Thoracic aorta (tissue), 2 donors: ENCODE measurements at regions not wholly inside any gene's neighbourhood (a gene's known extent, or its start where the extent isn't known, plus 50 kb on each side); places are given as distances from the start of the nearest gene placed in this dataset.

ENCODE experiments used
- ATAC-seq: fragments of 150-250 bp; one replicate; pipeline ENCODE4 v1.8.0; 2017; ENCODE audit warnings: low read depth; ENCODE audit not compliant: insufficient number of reproducible peaks, low FRiP score
- DNase-seq: peaks from one replicate; pipeline ENCODE4 v3.0.0-alpha.2; 2020; ENCODE audit warnings: low spot score
- H3K27ac ChIP-seq, 2 donors: fragments of 200-600 bp; sonication (generic); 1 replicate in 1 of 2; 2 replicates in 1 of 2; pipeline ENCODE4 v1.5.1; 2016; ENCODE audit warnings: mild to moderate bottlenecking in 2 of 2, moderate library complexity in 2 of 2
- H3K27me3 ChIP-seq: fragments of 200-600 bp; sonication (generic); replicated peaks from 2 replicates; pipeline ENCODE4 v1.6.0; 2016; ENCODE audit warnings: mild to moderate bottlenecking; ENCODE audit not compliant: insufficient read depth
- H3K36me3 ChIP-seq: fragments of 200-600 bp; sonication (generic); one replicate; pipeline ENCODE4 v1.5.1; 2016
- H3K4me1 ChIP-seq, 2 donors: fragments of 200-600 bp; sonication (generic); 1 replicate in 1 of 2; 2 replicates in 1 of 2; pipeline versions ENCODE4 v1.5.1 to v1.6.0; 2016; ENCODE audit warnings: low read depth in 2 of 2, mild to moderate bottlenecking in 1 of 2; ENCODE audit not compliant: control insufficient read depth in 1 of 2
- H3K4me3 ChIP-seq: fragments of 200-600 bp; sonication (generic); 2 replicates; pipeline ENCODE4 v1.5.1; 2016; ENCODE audit warnings: mild to moderate bottlenecking
- H3K9me3 ChIP-seq: fragments of 200-600 bp; sonication (generic); 2 replicates; pipeline ENCODE4 v1.5.1; 2016
- TF ChIP-seq, protein P1 (sequence below): fragments of 200-600 bp; sonication (generic); IDR thresholded peaks from one replicate; pipeline ENCODE4 v1.5.1; 2019; ENCODE audit warnings: antibody characterized with exemption

DNA sequence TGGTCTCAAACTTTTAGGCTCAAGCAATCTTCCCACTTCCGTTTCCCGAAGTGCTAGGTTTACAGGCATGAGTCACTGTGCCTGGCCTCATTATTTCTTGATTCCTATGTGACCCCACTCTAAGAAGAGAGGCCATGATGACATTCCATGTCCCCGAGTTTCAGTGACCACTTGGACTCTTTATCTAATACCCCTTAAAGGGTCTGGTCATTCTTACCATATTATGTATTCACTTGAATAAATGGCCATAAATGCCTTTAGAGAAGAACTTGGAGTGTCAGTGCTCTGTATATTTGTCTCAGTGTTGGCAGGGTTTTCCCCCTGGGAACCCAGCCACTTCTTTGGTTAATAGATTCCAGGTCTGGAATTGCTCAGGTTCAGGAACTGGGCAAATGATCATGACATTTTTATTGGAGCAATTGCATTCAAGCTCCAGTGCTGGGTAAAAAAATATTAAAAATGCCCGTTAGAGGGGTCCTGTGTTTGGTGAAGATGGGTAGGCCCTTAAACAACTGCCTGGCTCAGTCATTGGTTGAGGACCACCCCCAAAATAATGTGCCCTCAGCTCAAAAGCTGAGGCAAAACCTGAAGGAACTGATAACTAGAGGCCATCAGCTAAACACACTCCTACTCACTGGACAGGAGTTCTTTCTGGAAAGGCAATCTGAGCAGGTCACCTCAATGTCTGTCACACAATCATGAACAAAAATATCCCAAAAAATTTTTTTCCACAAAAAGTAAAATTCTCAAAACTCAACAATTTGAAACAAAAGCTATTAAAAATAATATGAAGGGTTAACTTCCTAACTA is 186.6 kb upstream of the ZNF608 start:
- ATAC-seq, result no peak
- Histone ChIP-seq H3K36me3 (no peaks in the 10 kb centered on the region), H3K27me3 (no peaks in the 10 kb centered on the region), H3K4me3 (no peak overlapping the region), H3K27ac (peak overlapping the region in 1 of 2 donors; percentile 28), H3K9me3 (no peaks in the 10 kb centered on the region), H3K4me1 (peaks cover 5 to 7% of the 10 kb centered on the region in 2 donors)
- no peak for DNase-seq
- TF ChIP-seq, protein P1, sequence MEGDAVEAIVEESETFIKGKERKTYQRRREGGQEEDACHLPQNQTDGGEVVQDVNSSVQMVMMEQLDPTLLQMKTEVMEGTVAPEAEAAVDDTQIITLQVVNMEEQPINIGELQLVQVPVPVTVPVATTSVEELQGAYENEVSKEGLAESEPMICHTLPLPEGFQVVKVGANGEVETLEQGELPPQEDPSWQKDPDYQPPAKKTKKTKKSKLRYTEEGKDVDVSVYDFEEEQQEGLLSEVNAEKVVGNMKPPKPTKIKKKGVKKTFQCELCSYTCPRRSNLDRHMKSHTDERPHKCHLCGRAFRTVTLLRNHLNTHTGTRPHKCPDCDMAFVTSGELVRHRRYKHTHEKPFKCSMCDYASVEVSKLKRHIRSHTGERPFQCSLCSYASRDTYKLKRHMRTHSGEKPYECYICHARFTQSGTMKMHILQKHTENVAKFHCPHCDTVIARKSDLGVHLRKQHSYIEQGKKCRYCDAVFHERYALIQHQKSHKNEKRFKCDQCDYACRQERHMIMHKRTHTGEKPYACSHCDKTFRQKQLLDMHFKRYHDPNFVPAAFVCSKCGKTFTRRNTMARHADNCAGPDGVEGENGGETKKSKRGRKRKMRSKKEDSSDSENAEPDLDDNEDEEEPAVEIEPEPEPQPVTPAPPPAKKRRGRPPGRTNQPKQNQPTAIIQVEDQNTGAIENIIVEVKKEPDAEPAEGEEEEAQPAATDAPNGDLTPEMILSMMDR, result no peak

DNA sequence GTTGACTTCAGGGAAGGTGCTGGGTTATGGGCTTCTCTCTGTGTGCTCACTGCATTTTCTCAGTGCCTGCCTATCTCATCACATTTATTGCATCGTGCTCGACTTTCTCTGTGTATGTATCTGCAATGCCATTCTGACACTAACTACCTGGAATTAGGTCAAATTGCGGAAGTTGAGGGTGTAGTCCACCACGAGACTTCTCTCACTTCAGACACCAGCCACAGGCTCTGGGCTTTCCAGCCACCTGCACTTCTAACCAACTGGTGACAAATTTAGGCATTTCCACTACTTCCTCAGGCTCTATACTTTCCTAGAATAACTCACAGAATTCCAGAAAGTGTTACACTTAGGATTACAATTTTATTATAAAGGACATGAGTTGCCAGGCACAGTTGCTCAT is 188.6 kb upstream of the ZNF608 start:
- TF ChIP-seq, protein P1, result no peak

DNA sequence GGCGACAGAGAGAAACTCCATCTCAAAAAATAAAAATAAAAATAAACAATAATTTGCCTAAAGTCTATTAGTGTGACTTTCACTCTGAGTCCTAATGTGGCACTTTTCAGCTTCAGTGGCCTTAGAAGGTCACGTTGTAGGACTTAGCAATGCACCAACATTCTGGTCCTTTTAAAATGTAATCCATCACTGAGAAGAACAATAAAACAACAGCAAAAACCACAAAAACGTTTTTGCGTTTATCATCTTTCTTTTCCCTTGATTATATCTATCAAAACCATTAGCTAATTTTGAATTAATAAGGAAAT is 190.1 kb upstream of the ZNF608 start:
- Histone ChIP-seq H3K36me3 (no peaks in the 10 kb centered on the region), H3K4me1 (peaks cover 5 to 7% of the 10 kb centered on the region in 2 donors), H3K4me3 (no peak overlapping the region), H3K27me3 (no peaks in the 10 kb centered on the region), H3K27ac (no peak overlapping the region), H3K9me3 (no peaks in the 10 kb centered on the region)
- ATAC-seq, result no peak
- TF ChIP-seq, protein P1, result no peak
- no peak for DNase-seq

More for the DNA sequence above, 188.6 kb upstream of the ZNF608 start:
- no peak overlapping the region for H3K4me3 ChIP-seq
- H3K4me1 ChIP-seq, result peaks cover 5 to 7% of the 10 kb centered on the region in 2 donors
- ATAC-seq (no peak), DNase-seq (no peak)
- no peaks in the 10 kb centered on the region for H3K27me3 ChIP-seq
- H3K36me3 ChIP-seq, result no peaks in the 10 kb centered on the region
- H3K9me3 ChIP-seq, result no peaks in the 10 kb centered on the region
- H3K27ac ChIP-seq, result no peak overlapping the region

DNA sequence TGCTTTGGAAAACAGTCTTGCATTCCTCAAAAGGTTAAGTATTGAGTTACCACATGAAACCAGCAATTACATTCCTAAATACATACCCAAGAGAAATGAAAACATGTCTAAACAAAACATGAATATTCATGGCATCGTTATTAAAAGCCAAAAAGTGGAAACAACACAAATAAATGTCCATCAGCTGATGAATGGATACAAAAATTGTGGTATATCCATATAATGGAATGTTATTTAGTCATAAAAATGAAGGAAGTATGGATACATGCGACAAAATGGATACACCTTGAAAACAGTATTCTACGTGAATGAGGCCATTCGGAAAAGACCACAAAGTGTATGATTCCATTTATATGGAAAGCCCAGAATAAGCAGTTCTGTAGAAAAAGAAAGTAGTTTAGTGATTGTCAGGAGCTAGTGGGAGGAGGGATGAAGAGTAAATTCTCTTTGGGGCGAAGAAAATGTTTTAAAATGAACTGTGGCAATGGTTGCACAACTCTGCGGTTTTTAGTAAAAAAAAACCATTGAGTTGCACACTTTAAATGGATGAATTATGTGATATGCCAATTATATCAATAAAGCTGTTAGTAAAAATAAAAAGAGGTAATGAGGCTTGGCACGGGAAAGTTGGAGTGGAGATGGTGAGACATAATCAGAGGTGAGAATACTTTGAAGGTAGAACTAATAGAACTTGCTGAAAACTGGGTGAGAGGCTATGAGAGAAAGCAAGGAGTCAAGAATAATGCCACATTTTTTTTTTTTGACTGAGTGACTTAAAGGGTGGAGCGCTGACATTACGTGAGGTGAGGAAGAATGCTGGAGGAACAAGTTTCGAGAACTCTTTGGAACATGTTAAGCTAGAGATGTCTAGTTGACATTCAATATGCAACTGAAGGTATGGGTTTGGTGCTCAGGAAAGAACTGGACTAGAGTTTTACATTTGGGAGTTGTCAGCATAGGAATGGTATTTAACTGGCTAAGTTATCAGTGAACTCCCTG is 194.9 kb upstream of the ZNF608 start:
- Histone ChIP-seq H3K4me1 (no peaks in the 10 kb centered on the region), H3K36me3 (no peaks in the 10 kb centered on the region), H3K4me3 (no peak overlapping the region), H3K27me3 (no peaks in the 10 kb centered on the region), H3K9me3 (no peaks in the 10 kb centered on the region), H3K27ac (no peak overlapping the region)
- DNase-seq (no peak), ATAC-seq (no peak)
- TF ChIP-seq, protein P1, result no peak
